Forelimb muscle (tissue), 1 donor: ENCODE measurements at regions not wholly inside any gene's neighbourhood (a gene's known extent, or its start where the extent isn't known, plus 50 kb on each side); places are given as distances from the start of the nearest gene placed in this dataset.
"Not testable (repeated sequence)": the region's sequence is repeated elsewhere in the genome, so short reads cannot be mapped to it uniquely, and the experiment has no call there.

Experiments used
- DNase-seq: peaks from one replicate; pipeline ENCODE4 v3.0.0-alpha.2; 2013; ENCODE audit warnings: low read depth

DNA sequence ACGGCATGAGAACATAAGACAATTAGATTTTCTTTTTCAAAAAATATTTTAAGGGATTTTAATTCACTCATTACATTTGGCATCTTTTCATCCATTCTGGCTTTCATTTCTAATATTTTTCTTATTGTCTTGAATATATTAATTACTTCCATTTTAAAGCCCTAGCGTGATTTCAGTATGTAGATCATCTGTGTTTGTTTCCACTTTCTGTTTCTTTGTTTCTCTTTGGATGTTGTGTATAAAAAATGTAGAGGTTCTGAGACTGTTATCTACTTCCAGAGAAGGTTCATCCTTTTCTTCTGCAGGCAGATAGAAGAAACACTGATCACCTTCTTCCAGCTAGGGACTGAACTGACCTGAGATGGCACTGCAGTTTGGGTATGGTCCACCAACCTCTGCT lies 664.4 kb upstream of the SLC39A10 start:
- no peak for DNase-seq

DNA sequence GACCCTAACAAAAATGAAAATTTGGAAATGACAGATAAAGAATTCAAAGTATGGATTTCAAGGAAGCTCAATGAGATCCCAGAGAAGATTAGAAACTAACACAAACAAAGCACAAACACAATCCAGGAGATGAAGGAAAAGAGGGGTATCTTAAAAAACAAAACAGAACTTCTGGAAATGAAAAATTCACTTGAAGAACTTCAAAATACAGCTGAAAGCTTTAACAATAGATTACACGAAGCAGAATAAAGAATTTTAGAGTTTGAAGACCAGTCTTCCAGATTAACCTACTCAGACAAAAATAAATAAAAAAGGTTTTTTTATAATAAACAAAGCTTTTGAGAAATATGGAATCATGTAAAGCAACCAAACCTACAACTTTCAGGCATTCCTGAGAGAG lies 671.8 kb upstream of the SLC39A10 start:
- no peak for DNase-seq

DNA sequence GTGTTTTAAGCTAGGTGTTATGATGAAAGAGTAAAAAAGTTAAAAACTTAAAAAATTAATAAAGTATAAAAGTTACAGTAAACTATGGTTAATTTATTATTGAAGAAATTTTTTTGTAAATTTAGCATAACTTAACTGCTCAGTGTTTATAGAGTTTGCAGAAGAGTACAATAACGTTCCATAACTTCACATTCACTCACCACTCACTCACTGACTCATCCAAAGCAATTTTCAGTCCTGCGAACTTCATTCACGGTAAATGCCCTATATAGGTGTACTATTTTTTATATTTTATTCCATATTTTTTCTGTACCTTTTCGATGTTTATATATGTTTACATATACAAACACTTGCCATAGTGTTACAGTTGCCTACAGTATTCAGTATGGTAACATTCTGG lies 694.8 kb upstream of the SLC39A10 start:
- DNase-seq = no peak

GRCh38 chr2:194954218-194954617 lies 702.8 kb upstream of the SLC39A10 start:
- DNase-seq = no peak

GRCh38 chr2:194946826-194947225 lies 710.2 kb upstream of the SLC39A10 start:
- DNase-seq = peak; percentile 58

DNA sequence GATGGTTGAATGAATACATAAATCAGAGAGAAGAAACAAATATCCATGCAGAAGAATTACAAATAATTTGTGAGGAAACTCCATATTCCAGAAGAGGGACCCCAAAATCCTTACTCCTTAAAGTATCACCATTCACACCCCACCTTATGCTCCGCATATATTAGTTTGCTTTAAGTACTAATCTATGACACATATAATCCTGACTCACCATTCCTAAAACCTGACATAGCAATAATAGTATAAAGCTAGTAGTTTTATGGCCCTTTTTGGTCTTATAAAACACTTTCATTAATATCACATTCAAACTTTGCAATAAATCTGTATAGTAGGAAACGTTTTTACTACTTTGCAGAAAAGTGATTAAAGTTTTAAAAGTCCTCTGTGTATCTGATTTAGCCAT lies 719.0 kb upstream of the SLC39A10 start:
- no peak for DNase-seq

- DNase-seq = no peak
These were observed 729.5 kb upstream of the SLC39A10 start for GRCh38 chr2:194927489-194927888.

DNA sequence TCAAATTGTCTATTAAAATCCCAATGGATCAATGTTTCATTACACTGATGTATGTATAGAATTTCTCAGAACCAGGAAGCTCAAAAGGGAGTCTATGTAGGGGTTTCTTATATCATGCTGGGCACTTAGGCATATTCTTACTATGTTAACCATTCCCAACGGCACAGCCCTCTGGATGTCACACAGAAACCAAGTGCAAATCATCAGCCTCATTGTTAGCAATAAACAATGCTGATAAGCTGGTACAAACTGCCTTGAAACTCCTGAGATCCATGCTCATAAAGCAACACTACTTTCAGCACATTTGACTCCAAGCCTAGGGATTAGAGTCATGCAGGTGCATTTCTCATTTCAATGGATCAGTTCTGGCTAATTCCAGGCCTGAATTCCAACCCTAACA lies 730.2 kb upstream of the SLC39A10 start:
- DNase-seq = no peak

DNA sequence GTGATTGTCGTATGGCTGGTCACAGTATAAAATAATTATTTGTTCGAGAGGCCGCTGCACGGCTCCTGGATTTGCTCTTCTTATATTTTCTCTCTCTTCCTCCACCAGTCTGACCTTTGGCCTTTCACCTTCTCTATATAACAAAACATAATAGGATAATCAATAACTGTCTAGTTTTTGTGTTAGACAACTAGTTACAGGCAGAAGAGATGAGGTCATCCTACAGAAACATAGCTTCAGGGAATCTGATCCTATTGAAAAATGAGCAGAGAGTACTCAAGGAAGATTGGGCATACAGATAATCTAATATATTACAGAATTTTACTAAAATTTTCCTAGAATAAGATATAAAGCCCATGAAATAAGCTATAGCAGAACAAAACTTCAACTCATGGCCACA lies 731.3 kb upstream of the SLC39A10 start:
- no peak for DNase-seq

DNA sequence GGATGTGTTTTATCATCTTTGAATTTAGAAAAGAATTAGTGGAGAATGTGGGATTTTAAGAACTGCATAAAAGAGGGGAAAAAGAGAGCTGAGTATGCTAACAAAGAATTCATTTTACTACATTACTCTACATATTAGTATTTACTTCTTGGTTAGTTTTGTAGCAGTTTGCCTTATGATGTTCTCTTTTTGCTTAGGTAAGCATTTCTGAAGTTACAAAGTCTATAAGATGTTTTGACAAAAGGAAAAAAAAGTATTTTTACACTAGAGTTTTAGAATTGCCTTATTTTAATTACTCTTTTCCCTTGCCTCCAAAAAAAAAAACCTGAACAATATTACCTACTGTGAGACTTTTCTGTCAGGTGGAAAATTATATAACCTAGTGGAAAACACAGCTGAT lies 739.5 kb upstream of the SLC39A10 start:
- no peak for DNase-seq

DNA sequence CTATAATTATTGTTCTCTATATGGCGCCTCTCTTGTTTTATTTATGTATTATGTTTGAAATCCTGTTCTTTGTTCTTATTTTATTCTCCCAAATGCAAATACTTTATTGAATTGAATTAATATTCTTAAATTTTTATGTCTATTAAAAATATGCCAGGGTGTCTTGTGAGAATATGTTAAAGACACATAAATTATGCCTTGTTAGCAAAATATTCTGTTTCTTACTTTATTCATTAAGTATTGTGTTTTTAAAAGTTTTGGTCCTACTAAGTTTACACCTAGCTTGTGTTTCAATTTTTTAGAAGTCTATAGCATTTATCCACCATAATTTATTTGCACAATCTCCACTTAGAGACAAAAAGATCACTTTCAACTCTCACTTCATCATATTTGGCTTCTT lies 741.5 kb upstream of the SLC39A10 start:
- no peak for DNase-seq

- DNase-seq = no peak
These were observed 749.5 kb upstream of the SLC39A10 start for GRCh38 chr2:194907569-194907968.

DNA sequence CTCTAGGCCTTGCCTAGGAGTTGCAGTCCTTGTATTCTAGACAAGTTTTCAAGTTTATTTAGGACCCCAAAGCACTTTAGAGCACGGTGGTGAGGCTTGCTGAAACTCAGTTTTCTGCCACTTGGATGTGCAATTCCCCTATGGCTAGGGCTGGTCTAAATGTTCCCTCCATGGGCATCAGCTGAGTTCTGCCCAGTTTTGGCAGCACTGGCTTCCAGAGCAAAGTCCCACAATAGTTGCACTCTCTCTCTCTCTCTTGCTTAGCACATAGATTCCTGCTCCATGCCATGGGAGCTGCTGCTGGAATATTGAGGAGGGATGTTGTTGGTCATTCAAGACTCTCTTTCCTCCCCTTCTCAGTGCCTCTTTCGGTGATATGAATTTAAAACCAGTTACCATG lies 760.2 kb upstream of the SLC39A10 start:
- no peak for DNase-seq

GRCh38 chr2:194883711-194884110 lies 773.3 kb upstream of the SLC39A10 start:
- DNase-seq = peak; percentile 22

DNA sequence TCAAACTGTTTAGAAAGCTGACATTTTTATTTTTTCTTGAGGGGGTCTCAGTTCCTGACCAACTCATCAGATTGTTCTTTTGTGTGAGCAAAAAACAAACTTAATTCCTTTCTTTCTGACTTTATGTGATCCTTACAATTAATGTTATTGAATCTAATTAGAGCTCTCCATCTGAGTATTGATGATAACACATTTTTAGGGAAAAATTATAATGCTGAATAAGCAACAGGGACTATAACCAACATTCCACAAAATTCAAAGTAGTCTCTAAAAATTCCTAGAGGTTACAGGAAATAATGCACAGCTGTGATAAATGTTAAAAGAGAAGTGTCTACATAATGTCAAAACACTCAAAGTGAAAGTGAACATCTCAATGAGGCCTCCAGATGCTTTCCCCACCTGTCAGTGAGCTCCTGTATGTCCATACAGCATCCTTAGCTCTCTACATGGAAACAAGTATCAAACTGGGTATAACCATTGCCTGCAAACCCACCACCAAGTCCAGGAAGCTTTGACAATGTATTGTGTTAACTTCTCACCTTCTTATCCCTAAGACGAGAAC lies 786.0 kb upstream of the SLC39A10 start:
- DNase-seq = no peak

DNA sequence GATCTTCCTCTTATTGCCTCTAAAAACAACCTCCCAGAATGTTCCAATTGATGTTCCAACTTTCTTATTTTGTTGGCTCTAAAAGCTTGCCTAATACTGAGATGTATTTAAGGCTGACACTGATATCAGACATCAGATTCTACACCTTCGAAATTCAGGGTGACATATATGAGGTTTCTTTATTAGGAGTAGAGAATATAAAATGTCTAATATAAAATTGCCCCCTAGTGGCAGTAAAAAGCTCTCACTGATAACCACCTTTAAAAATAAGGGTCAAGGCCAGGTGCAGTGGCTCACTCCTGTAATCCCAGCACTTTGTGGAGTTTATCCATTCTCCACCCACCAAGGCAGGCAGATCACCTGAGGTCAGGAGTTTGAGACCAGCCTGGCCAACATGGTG lies 789.7 kb upstream of the SLC39A10 start:
- DNase-seq = no peak

GRCh38 chr2:194854941-194855340 lies 802.1 kb upstream of the SLC39A10 start:
- no peak for DNase-seq

DNA sequence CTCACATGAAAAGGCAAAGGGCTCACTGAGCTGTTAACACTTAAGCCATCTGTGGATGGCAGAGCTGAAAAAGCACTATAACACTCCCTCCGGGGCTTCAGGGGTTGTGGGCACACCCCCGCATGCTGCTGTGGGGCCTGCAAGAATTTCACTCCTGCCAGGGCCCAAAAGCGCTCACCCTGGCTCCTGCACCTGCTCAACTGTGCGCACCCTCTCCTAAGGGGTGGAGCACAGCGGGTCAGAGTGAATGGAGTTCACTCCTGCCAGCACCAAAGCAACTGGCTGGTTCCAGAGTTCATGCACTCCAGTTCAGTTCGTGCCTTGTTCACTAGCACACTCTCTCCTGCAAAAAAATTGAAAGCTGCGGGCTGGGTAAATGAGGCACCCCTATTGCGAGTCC lies 814.2 kb upstream of the SLC39A10 start:
- DNase-seq = no peak

- DNase-seq = not testable (repeated sequence)
These were observed 822.7 kb upstream of the SLC39A10 start for GRCh38 chr2:194834371-194834770.

DNA sequence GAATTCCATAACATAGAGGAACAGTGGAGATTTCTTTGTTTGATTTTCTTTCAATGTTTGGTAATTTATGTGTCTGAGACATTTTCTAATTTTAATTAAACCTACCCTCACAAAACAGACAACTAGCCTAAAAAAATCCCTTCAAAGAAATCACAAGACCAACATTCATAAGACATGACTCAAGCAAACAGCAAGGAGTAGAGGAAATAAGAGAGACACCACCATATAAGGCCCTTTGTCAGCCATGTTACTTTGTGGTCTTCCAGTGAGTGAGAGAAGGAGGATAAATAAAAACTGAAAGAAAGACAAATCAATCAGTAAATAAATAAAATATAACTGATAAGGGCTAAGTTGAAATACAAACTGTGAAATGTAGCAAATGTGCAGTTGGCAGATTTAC lies 830.8 kb upstream of the SLC39A10 start:
- DNase-seq = no peak

DNA sequence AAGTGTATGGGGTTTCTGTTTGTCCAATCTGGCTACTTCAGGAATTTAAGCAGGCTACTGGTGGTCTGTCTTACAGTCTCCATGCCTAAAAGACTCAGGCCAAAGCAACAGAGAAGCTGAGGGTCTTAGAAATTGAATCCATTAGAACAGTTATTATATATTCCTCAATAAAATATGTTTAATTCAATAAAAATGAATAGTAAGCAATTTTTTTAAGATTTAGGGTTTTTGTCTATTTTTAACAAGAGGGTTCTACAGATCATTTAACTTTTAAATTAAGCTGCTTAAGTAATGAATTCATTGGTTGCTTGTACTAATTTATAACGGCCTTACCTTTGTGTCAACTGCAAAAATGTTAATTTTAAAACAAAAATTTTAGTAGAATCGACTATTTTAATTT lies 832.6 kb upstream of the SLC39A10 start:
- DNase-seq = no peak

DNA sequence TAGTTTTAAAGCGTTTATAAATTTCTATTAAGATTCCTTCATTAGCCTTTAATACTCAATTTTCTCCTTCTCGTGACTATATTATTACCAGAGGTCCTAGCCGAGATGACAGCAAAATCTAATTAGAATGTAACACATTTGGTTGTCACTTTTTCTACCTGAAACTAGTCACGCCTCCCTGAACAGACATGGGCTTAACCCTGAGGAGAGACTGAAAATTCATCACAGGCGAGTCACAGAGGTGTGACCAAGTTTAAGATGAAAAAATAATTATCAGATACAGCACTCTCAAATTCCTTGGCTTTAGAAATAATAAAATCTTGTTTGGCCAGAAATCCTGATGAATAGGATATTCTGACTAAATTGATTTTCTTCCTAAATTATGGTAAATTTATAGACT lies 834.4 kb upstream of the SLC39A10 start:
- DNase-seq = no peak

DNA sequence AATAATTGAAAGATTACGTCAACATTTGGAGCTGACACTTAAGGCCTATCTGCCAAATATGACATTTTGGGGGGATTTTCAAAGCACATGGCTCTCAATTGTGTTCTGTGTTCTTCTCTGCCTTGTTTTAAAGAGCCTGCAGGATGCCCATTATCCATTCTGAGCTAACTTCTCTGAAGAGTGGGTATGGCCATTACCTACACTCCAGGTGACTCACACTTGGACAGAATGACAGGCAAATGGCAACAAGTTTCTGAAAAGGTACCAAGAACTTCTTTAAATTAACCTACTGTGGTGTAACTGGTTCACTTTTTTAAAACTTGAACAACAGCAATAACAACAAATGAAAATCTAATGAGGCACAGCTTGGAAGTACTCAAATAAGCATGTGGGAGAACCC lies 834.9 kb upstream of the SLC39A10 start:
- DNase-seq = no peak

- no peak for DNase-seq
These were observed 837.7 kb upstream of the SLC39A10 start for GRCh38 chr2:194819367-194819766.

- DNase-seq = no peak
These were observed 841.6 kb upstream of the SLC39A10 start for GRCh38 chr2:194815475-194815874.
